SK-N-SH (cell line): ENCODE measurements at regions not wholly inside any gene's neighbourhood (a gene's known extent, or its start where the extent isn't known, plus 50 kb on each side); places are given as distances from the start of the nearest gene placed in this dataset.

Experiments
- CTCF ChIP-seq: fragments of 200-600 bp; sonication (generic); IDR thresholded peaks from 2 replicates; pipeline ENCODE4 v1.6.1; 2017; ENCODE audit warnings: antibody characterized with exemption, mild to moderate bottlenecking, moderate library complexity
- EZH2phosphoT487 ChIP-seq: fragments of 200-600 bp; sonication (generic); IDR thresholded peaks from 2 replicates; pipeline ENCODE4 v1.6.1; 2017; ENCODE audit warnings: low read depth, mixed run types, mild to moderate bottlenecking, antibody characterized with exemption, moderate library complexity, borderline replicate concordance
- FOXM1 ChIP-seq: IDR thresholded peaks from 2 replicates; pipeline ENCODE4 v1.4.0; 2012; ENCODE audit warnings: low read depth, mild to moderate bottlenecking
- GABPA ChIP-seq: IDR thresholded peaks from 2 replicates; pipeline ENCODE4 v1.4.0; 2012; ENCODE audit warnings: low read depth, mild to moderate bottlenecking
- JUND ChIP-seq: IDR thresholded peaks from 2 replicates; pipeline ENCODE4 v1.4.0; 2012
- POLR2AphosphoS5 ChIP-seq: IDR thresholded peaks from 2 replicates; pipeline ENCODE4 v1.6.1; 2012; ENCODE audit warnings: low read depth, low read length
- TEAD4 ChIP-seq: IDR thresholded peaks from 2 replicates; pipeline ENCODE4 v1.4.0; 2012; ENCODE audit warnings: mild to moderate bottlenecking, borderline replicate concordance; ENCODE audit not compliant: insufficient read depth
- USF1 ChIP-seq: IDR thresholded peaks from 2 replicates; pipeline ENCODE4 v1.4.0; 2012; ENCODE audit warnings: low read depth, borderline replicate concordance
- YY1 ChIP-seq: IDR thresholded peaks from 2 replicates; pipeline ENCODE4 v1.4.0; 2012; ENCODE audit warnings: low read depth, mild to moderate bottlenecking

GRCh38 chr4:159649237-159649636 is 546.4 kb downstream of the RAPGEF2 start:
- TF ChIP-seq USF1: no peak
- TF ChIP-seq EZH2phosphoT487: no peak
- TF ChIP-seq FOXM1: no peak
- TF ChIP-seq POLR2AphosphoS5: no peak
- no peak for TF ChIP-seq JUND
- TF ChIP-seq CTCF: no peak
- TF ChIP-seq GABPA: no peak
- TF ChIP-seq YY1: no peak
- TF ChIP-seq TEAD4: no peak
